ENCODE measurements at regions not wholly inside any gene's neighbourhood (a gene's known extent, or its start where the extent isn't known, plus 50 kb on each side); places are given as distances from the start of the nearest gene placed in this dataset.

- TF ChIP-seq CTCF (IDR thresholded peaks at IDR 0.05; ENCODE audit: control extremely low read depth in 1 of 3, insufficient read depth in 1 of 3, low read depth in 1 of 3, low read length in 3 of 3) (no peak), BCL11A (IDR thresholded peaks at IDR 0.05; ENCODE audit: low read depth in 2 of 2, low read length in 2 of 2) (no peak), EZH2 (IDR thresholded peaks at IDR 0.05; ENCODE audit: low read depth, low read length, severe bottlenecking) (no peak), CEBPB (IDR thresholded peaks at IDR 0.05; ENCODE audit: low read depth, low read length) (no peak), TCF12 (IDR thresholded peaks at IDR 0.05; ENCODE audit: low read depth, low read length) (no peak), POLR2AphosphoS5 (IDR thresholded peaks at IDR 0.05; ENCODE audit: low read depth, low read length) (no peak), PHF8 (conservative IDR thresholded peaks at IDR 0.05; ENCODE audit: low read depth, low read length) (no peak), POLR2A (IDR thresholded peaks at IDR 0.05; ENCODE audit: control extremely low read depth in 1 of 2, low read depth in 2 of 2, low read length in 2 of 2) (no peak)
These were observed 132.5 kb upstream of the SLC45A1 start for GRCh38 chr1:8185400-8185799.

Data from H1 (cell line).